ENCODE measurements at regions not wholly inside any gene's neighbourhood (a gene's known extent, or its start where the extent isn't known, plus 50 kb on each side); places are given as distances from the start of the nearest gene placed in this dataset.

GRCh38 chr5:89350684-89351083, 467.7 kb upstream of the MEF2C start:
- TF ChIP-seq CTCF (IDR thresholded peaks at IDR 0.05) (no peak), ZFX (IDR thresholded peaks at IDR 0.05; ENCODE audit: borderline replicate concordance) (no peak)
